Amniotic stem cell (primary cell): ENCODE measurements at regions not wholly inside any gene's neighbourhood (a gene's known extent, or its start where the extent isn't known, plus 50 kb on each side); places are given as distances from the start of the nearest gene placed in this dataset.

Experiments used
- DNase-seq: peaks from one replicate; lab custom pipeline; 2025; lab: John Stamatoyannopoulos, UW

- no peak for DNase-seq
Measured at GRCh38 chr5:60259730-60260129, 366.2 kb upstream of the PDE4D start.

- DNase-seq, result no peak
Measured at GRCh38 chr5:60257596-60258271, 364.2 kb upstream of the PDE4D start.

- no peak for DNase-seq
Measured at GRCh38 chr5:60256546-60256945, 363.0 kb upstream of the PDE4D start.

GRCh38 chr5:60248901-60249300 is 355.4 kb upstream of the PDE4D start:
- no peak for DNase-seq

DNA sequence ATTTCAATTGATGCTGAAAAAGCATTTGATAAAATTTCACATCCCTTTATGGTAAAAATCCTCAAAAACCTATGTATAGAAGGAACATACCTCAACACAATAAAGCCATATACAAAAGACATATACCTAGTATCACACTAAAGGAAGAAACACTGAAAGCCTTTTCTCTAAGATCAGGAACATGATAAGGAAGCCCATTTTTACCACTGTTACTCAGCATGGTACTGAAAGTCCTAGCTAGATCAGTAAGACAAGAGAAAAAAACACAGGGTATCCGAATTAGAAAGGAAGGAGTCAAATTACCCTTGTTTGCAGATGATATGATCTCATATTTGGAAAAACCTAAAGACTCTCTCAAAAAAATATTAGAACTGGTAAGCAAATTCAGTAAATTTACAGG is 350.2 kb upstream of the PDE4D start:
- no peak for DNase-seq

DNA sequence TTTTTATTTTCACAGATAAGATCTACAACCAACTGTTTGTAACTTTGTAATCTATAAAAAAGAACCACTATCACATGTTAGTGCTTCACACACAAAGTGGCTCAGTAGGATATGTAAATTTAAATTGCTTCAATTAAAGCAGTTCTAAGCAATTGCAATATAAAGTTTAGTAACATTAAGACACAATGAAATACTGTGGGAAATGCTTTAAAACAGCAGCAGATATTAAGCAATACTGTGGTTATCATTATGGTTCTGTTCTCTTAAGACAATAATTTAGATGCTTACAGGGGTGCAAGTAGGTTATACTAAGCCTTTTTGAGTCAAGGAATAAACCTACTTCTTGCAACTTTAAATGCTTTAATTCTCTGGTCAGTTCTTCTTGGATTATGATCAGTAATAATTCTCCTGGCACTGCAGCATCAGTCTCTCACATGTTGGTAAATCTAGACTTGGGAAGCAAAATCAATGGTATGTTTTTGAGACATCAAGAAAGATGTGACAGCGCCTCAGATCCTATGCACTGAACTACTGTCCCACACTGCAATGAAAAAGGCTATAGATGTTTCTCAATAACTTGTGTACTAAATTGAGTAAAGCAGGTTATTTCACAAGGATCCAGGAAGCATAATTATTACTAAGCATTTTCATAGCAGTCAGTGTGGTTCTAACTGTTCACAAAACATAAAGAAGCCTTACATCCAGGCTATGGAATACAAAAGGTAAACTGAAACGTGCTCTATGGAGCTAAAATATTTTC is 338.7 kb upstream of the PDE4D start:
- DNase-seq, result no peak

- no peak for DNase-seq
Measured at GRCh38 chr5:60230456-60230855, 336.9 kb upstream of the PDE4D start.

- no peak for DNase-seq
Measured at GRCh38 chr5:60229691-60230185, 336.2 kb upstream of the PDE4D start.

- DNase-seq, result no peak
Measured at GRCh38 chr5:60228676-60229075, 335.1 kb upstream of the PDE4D start.

GRCh38 chr5:60226128-60226527 is 332.6 kb upstream of the PDE4D start:
- DNase-seq, result no peak

DNA sequence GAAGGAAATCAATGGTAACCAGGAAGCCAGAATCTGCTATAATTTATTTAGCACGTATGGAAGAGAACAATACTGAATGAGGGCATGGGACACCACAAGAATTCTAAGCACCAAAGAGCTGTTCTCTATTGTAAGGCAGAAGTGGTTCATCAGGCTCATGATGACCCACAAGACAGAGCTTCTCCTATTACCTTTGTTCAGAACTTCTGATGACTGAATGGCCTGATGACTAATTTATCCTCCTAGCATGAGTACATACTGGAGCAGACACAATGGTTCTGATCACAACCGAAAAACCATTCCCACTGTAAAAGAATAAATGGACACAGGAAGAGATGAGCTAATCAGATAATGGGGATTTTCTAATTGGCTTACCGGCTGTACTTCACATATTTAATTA is 329.8 kb upstream of the PDE4D start:
- no peak for DNase-seq

DNA sequence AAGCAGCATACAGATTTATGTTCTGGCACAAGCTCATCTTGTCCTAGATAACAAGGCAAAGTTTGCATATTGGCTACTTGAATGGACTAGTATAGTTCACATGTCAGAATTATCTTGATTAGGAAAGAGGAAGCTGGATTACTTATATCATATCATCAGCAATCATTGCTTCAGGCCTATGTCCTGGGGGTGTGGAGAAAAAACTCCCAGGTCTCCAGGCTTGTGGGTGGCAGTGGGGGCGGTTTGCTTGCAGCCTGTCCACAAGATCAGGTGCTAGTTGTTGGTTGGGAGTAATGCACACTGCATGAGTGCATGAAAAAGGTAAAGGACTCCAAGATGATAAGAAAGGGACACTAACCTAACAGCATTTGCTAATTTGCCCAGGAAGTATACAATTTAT is 326.4 kb upstream of the PDE4D start:
- DNase-seq, result no peak

DNA sequence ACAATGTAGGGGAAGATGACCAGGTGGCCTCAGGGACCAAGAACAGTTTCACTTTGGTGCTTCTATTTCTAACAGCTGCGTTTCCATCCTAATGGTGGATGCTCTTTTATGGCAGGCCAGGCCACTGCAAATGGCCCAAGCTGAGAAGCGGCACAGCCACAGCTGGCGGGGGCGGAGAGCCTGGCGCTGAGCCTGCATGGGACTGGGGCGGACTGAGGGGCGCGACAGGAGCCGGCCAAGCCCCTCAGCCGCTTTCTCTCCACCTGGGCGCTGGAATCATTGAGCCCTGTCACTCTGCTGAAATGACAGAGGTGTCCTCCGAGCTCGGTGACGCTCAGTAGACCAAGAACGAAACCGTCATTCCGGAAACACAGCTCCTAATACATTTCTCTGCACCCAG is 317.3 kb upstream of the PDE4D start:
- no peak for DNase-seq

GRCh38 chr5:60209146-60209840 is 315.8 kb upstream of the PDE4D start:
- no peak for DNase-seq

DNA sequence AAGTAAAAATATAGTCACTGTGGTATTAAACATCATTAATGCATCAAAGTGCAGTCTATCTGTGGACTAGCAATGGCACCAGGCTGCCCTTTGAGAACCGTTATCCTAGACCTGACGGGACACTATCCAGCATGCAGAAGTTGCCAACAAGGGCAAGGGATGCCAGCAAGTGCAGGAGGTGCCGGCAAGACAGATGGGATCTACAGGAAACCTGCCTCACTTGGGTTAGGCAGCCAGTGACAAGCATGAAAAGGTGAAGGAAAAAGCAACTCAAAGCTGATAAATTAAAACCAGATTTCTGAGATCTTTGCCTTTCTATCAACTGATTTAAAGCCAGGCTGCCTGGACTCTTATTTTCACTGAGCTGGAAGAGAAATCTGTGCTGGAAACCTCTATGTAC is 315.2 kb upstream of the PDE4D start:
- DNase-seq, result no peak

DNA sequence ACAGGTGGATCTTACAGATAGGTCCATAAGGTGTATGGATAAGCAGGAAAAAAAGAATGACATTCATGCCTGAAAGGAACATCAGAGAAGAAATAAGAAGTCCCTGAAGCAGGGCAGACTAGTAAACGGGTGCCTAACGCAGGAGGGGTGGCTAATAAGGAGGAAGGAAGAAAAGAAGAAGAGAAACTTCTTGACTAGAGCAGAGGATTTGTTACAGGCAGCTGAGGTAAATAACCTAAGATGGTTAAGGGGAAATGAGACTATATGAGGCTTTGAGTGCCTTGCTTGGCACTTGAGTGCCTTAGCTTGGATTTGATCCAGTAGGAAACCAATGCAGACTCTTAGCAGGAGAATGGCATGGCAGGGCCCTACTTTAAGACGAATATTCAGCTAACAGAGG is 313.5 kb upstream of the PDE4D start:
- no peak for DNase-seq

DNA sequence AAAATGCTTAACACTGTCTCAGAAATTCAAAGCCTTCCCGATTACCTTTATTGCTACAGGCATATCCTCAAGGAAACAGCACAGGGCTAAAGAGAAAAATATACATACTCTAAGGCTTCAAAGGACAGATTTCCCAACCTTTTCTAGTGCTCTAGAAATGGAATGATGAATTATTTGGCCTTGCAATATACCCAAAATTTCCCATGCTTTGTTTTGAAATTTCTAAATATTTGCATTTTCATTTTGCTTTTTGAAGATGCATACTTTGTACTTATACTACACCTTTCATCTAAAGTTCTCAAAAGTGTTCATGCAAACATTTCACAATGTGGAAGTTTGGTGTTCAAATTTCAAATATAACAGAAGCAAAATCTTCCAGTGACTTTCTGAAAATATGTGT is 312.7 kb upstream of the PDE4D start:
- DNase-seq, result no peak

- DNase-seq, result no peak
Measured at GRCh38 chr5:60205071-60205470, 311.5 kb upstream of the PDE4D start.

DNA sequence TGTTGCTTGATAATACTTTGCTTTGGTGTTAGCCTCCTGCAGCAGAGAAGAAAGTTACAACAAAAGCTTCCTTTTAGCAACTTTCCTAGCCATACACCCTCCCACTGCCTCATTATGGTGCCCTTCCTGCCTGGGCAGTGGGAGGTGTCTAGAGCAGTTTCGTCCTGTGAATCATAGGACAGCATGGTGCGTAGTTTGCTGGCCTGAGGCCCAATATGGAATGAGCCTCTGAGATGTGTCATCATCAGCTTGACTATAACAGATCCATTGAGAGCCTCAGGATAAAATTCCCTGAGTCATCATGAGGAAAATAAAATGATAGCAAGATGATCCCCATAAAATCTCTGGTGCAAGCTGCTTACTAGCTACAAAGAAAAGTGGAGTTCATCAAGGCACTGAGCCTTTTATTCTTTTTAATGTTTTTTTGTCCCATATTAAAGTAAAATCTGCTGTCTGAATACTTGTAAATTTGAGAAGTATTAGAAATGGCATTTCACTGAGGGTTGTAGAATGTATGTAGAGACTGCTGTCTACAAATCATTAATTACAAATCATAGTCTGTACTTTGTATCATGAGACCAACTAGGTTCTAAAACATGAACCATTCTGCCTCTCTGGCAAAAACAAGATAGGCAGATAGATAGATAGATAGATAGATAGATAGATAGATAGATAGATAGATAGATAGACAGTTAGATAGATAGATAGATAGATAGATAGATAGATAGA is 303.0 kb upstream of the PDE4D start:
- peak; percentile 87 for DNase-seq

DNA sequence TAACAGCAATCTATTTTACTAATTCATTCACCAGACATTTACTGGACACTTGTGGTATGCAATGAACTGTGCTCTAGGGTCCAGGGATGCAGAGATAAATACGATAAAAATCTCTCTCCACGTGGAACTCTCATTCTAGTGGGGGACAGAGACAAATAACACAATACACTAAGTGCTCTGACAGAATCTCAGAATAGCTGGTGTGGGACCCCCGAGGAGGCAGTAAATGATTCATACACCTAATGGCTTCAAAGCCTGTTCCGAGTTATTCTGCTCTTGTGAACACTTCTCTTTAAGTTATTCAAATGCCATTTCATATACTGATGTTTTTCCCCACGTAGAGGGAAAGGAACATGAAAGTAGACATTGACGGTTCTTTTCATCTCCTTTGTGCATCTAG is 302.0 kb upstream of the PDE4D start:
- DNase-seq, result no peak

DNA sequence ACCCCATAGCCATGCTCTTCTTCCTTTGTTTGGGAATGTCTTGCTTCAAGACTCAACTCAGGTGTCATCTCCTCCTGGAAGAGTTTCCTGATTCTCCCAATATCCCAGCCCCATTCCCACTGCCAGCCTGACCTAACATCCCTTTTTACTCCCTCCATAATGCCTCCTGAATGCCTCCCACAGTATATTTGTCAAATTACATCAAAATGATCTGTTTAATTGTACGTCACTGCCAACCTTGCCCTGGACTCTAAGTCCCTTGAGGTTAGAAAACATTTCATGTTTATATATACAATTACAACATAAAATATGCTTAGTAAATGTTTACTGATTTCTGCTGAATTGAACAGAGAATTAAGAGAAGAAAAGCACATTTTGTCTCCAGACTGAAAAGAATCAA is 301.6 kb upstream of the PDE4D start:
- no peak for DNase-seq
